ENCODE measurements at regions not wholly inside any gene's neighbourhood (a gene's known extent, or its start where the extent isn't known, plus 50 kb on each side); places are given as distances from the start of the nearest gene placed in this dataset.

GRCh38 chr13:58978331-58978730 is 1185.4 kb downstream of the DIAPH3 start:
- no peak overlapping the region for H3K9ac ChIP-seq (ENCODE audit: low read depth in 1 of 2, low read length in 2 of 2)
- H3K27me3 ChIP-seq (ENCODE audit: control insufficient read depth in 4 of 4, insufficient read depth in 4 of 4, low read length in 3 of 4), result peaks cover 0 to 3% (median 0%) of the 10 kb centered on the region in 4 donors
- no peak overlapping the region for H3K27ac ChIP-seq (ENCODE audit: low read depth in 1 of 2, low read length in 2 of 2)
- no peak overlapping the region for H3K4me3 ChIP-seq (ENCODE audit: low read depth in 1 of 3, low read length in 3 of 3)
- DNase-seq (ENCODE audit: low spot score), result no peak
- H3K36me3 ChIP-seq (ENCODE audit: control insufficient read depth in 4 of 4, insufficient read depth in 3 of 4, low read depth in 1 of 4, low read length in 3 of 4), result no peaks in the 10 kb centered on the region
- WGBS, result 59% methylated on average over 1 of the region's 1 CpG
- H3K9me3 ChIP-seq (ENCODE audit: control insufficient read depth in 4 of 4, low read length in 3 of 4), result no peaks in the 10 kb centered on the region
- no peaks in the 10 kb centered on the region for H3K4me1 ChIP-seq (ENCODE audit: control insufficient read depth in 4 of 4, insufficient read depth in 4 of 4, low read length in 3 of 4)
- TF ChIP-seq SP1 (IDR thresholded peaks at IDR 0.05) (no peak), MAX (IDR thresholded peaks at IDR 0.05) (no peak), CTCF (IDR thresholded peaks at IDR 0.05; ENCODE audit: low read depth, low read length, missing input control) (no peak), HNF4A (conservative IDR thresholded peaks at IDR 0.05) (no peak), NR2F2 (IDR thresholded peaks at IDR 0.05) (no peak), EGR1 (IDR thresholded peaks at IDR 0.05; ENCODE audit: low read depth in 2 of 2) (no peak), TAF1 (conservative IDR thresholded peaks at IDR 0.05) (no peak), RXRA (IDR thresholded peaks at IDR 0.05) (no peak), FOXA2 (IDR thresholded peaks at IDR 0.05) (no peak), GABPA (IDR thresholded peaks at IDR 0.05 in 1 of 2, conservative IDR thresholded peaks at IDR 0.05 in 1 of 2) (no peak), ATF3 (IDR thresholded peaks at IDR 0.05) (no peak), REST (IDR thresholded peaks at IDR 0.05) (no peak), YY1 (IDR thresholded peaks at IDR 0.05) (no peak)

GRCh38 chr13:58979851-58980250 is 1183.9 kb downstream of the DIAPH3 start:
- no peak for DNase-seq (ENCODE audit: low spot score)
- no peak overlapping the region for H3K9ac ChIP-seq (ENCODE audit: low read depth in 1 of 2, low read length in 2 of 2)
- WGBS, result 57% methylated on average over 2 of the region's 2 CpGs
- TF ChIP-seq NR2F2 (IDR thresholded peaks at IDR 0.05), result no peak
- TF ChIP-seq FOXA2 (IDR thresholded peaks at IDR 0.05), result no peak
- TF ChIP-seq FOXA1 (IDR thresholded peaks at IDR 0.05), result no peak
- TF ChIP-seq HNF4G (IDR thresholded peaks at IDR 0.05), result no peak
- no peak for TF ChIP-seq GABPA (IDR thresholded peaks at IDR 0.05 in 1 of 2, conservative IDR thresholded peaks at IDR 0.05 in 1 of 2)
- TF ChIP-seq HNF4A (conservative IDR thresholded peaks at IDR 0.05), result no peak
- no peak for TF ChIP-seq RAD21 (IDR thresholded peaks at IDR 0.05)
- no peak for TF ChIP-seq MAX (IDR thresholded peaks at IDR 0.05)
- no peak for TF ChIP-seq EGR1 (IDR thresholded peaks at IDR 0.05; ENCODE audit: low read depth in 2 of 2)
- no peak for TF ChIP-seq JUND (IDR thresholded peaks at IDR 0.05)
- TF ChIP-seq ATF3 (IDR thresholded peaks at IDR 0.05), result no peak
- no peak for TF ChIP-seq TAF1 (conservative IDR thresholded peaks at IDR 0.05)
- no peak for TF ChIP-seq CTCF (IDR thresholded peaks at IDR 0.05; ENCODE audit: low read depth, low read length, missing input control)
- TF ChIP-seq SP1 (IDR thresholded peaks at IDR 0.05), result no peak
- no peak for TF ChIP-seq RXRA (IDR thresholded peaks at IDR 0.05)
- TF ChIP-seq ZBTB33 (IDR thresholded peaks at IDR 0.05), result no peak

More at GRCh38 chr13:58979851-58980250, 1183.9 kb downstream of the DIAPH3 start:
- Histone ChIP-seq H3K4me1 (ENCODE audit: control insufficient read depth in 4 of 4, insufficient read depth in 4 of 4, low read length in 3 of 4) (no peaks in the 10 kb centered on the region), H3K27ac (ENCODE audit: low read depth in 1 of 2, low read length in 2 of 2) (no peak overlapping the region), H3K27me3 (ENCODE audit: control insufficient read depth in 4 of 4, insufficient read depth in 4 of 4, low read length in 3 of 4) (peaks cover 0 to 3% (median 0%) of the 10 kb centered on the region in 4 donors), H3K36me3 (ENCODE audit: control insufficient read depth in 4 of 4, insufficient read depth in 3 of 4, low read depth in 1 of 4, low read length in 3 of 4) (no peaks in the 10 kb centered on the region), H3K9me3 (ENCODE audit: control insufficient read depth in 4 of 4, low read length in 3 of 4) (no peaks in the 10 kb centered on the region), H3K4me3 (ENCODE audit: low read depth in 1 of 3, low read length in 3 of 3) (no peak overlapping the region)
